GM12872 (cell line): ENCODE measurements at regions not wholly inside any gene's neighbourhood (a gene's known extent, or its start where the extent isn't known, plus 50 kb on each side); places are given as distances from the start of the nearest gene placed in this dataset.

Source experiments
- CTCF ChIP-seq: IDR thresholded peaks from 3 replicates; pipeline ENCODE4 v1.5.1; 2011; ENCODE audit warnings: low read depth, mild to moderate bottlenecking, low read length, moderate library complexity; ENCODE audit not compliant: insufficient read depth

- TF ChIP-seq CTCF, result no peak
Measured at GRCh38 chr3:127067116-127067910, 84.4 kb downstream of the PLXNA1 start.

- no peak for TF ChIP-seq CTCF
Measured at GRCh38 chr3:127068111-127068810, 85.3 kb downstream of the PLXNA1 start.

- TF ChIP-seq CTCF, result no peak
Measured at GRCh38 chr3:127068871-127069270, 86.0 kb downstream of the PLXNA1 start.

- no peak for TF ChIP-seq CTCF
Measured at GRCh38 chr3:127069814-127070440, 87.0 kb downstream of the PLXNA1 start.

GRCh38 chr3:127070776-127071175 lies 87.9 kb downstream of the PLXNA1 start:
- TF ChIP-seq CTCF, result no peak

- TF ChIP-seq CTCF, result no peak
Measured at GRCh38 chr3:127071597-127072001, 88.7 kb downstream of the PLXNA1 start.

GRCh38 chr3:127072221-127072771 lies 89.4 kb downstream of the PLXNA1 start:
- TF ChIP-seq CTCF, result no peak
